ENCODE measurements at regions not wholly inside any gene's neighbourhood (a gene's known extent, or its start where the extent isn't known, plus 50 kb on each side); places are given as distances from the start of the nearest gene placed in this dataset.

DNA sequence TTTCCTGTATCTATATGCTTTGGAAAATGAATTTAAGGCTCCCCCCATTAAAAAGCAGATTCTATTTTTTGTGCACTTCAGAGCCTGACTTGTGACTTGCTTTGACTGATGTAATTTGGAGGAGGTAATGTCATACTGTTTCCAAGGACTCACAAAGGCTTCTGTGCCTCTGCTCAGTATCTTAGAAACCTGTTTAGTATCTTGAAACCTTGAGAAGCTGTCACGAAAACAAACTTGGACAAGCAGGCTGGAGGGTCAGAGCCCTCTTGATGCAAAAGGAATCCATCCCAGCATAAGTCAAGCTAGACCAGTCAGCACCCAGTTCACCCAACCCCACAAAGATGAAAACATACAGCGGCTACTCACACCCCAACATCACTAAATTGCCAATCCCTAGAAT lies 560.0 kb upstream of the PCDH7 start:
- no peak for TF ChIP-seq POLR2A (IDR thresholded peaks at IDR 0.05)
- TF ChIP-seq, protein P1, sequence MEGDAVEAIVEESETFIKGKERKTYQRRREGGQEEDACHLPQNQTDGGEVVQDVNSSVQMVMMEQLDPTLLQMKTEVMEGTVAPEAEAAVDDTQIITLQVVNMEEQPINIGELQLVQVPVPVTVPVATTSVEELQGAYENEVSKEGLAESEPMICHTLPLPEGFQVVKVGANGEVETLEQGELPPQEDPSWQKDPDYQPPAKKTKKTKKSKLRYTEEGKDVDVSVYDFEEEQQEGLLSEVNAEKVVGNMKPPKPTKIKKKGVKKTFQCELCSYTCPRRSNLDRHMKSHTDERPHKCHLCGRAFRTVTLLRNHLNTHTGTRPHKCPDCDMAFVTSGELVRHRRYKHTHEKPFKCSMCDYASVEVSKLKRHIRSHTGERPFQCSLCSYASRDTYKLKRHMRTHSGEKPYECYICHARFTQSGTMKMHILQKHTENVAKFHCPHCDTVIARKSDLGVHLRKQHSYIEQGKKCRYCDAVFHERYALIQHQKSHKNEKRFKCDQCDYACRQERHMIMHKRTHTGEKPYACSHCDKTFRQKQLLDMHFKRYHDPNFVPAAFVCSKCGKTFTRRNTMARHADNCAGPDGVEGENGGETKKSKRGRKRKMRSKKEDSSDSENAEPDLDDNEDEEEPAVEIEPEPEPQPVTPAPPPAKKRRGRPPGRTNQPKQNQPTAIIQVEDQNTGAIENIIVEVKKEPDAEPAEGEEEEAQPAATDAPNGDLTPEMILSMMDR (IDR thresholded peaks at IDR 0.05), result no peak

Measured in tibial nerve (tissue), 3 donors.